Smooth muscle cell (in vitro differentiated cells): ENCODE measurements at regions not wholly inside any gene's neighbourhood (a gene's known extent, or its start where the extent isn't known, plus 50 kb on each side); places are given as distances from the start of the nearest gene placed in this dataset.

Experiments
- DNase-seq: peaks from one replicate; lab custom pipeline; 2025; ENCODE audit not compliant: unreplicated experiment; lab: John Stamatoyannopoulos, UW
- H2AFZ ChIP-seq: fragments of 200-600 bp; sonication (generic); 2 replicates; pipeline ENCODE4 v1.6.0; 2016; ENCODE audit warnings: antibody characterized with exemption, low read depth, mild to moderate bottlenecking
- H3F3A ChIP-seq: fragments of 200-600 bp; sonication (generic); 2 replicates; pipeline ENCODE4 v1.6.0; 2017; ENCODE audit warnings: antibody characterized with exemption, low read depth
- H3K27ac ChIP-seq: fragments of 200-600 bp; sonication (generic); 2 replicates; pipeline ENCODE4 v1.5.1; 2016; ENCODE audit warnings: low read depth, mild to moderate bottlenecking
- H3K27me3 ChIP-seq: fragments of 200-600 bp; sonication (generic); 2 replicates; pipeline ENCODE4 v1.6.1; 2016; ENCODE audit warnings: low read depth, mild to moderate bottlenecking
- H3K36me3 ChIP-seq: fragments of 200-600 bp; sonication (generic); 2 replicates; pipeline ENCODE4 v1.5.1; 2016; ENCODE audit warnings: low read depth
- H3K4me1 ChIP-seq: fragments of 200-600 bp; sonication (generic); 2 replicates; pipeline ENCODE4 v1.5.1; 2016; ENCODE audit warnings: low read depth
- H3K4me2 ChIP-seq: fragments of 200-600 bp; sonication (generic); 2 replicates; pipeline ENCODE4 v1.6.0; 2016; ENCODE audit warnings: mild to moderate bottlenecking
- H3K4me3 ChIP-seq: fragments of 200-600 bp; sonication (generic); 2 replicates; pipeline ENCODE4 v1.5.1; 2016; ENCODE audit warnings: mild to moderate bottlenecking
- H3K79me2 ChIP-seq: fragments of 200-600 bp; sonication (generic); 2 replicates; pipeline ENCODE4 v1.6.0; 2016; ENCODE audit warnings: low read depth, mild to moderate bottlenecking
- H3K9ac ChIP-seq: fragments of 200-600 bp; sonication (generic); 2 replicates; pipeline ENCODE4 v1.6.0; 2016; ENCODE audit warnings: low read depth
- H3K9me3 ChIP-seq: fragments of 200-600 bp; sonication (generic); replicated peaks from 2 replicates; pipeline ENCODE4 v1.5.1; 2016; ENCODE audit warnings: low read depth
- H4K20me1 ChIP-seq: fragments of 200-600 bp; sonication (generic); 2 replicates; pipeline ENCODE4 v1.6.0; 2016; ENCODE audit warnings: low read depth
- WGBS: methylation state at CpG from one replicate; pipeline ENCODE4 v1.1.7; 2016; ENCODE audit warnings: low lambda C conversion rate; 5-methylcytosine and 5-hydroxymethylcytosine counted together
- TF ChIP-seq, protein P1 (sequence below): fragments of 200-600 bp; sonication (generic); IDR thresholded peaks from 2 replicates; pipeline ENCODE4 v1.5.1; 2017; ENCODE audit warnings: borderline replicate concordance, mild to moderate bottlenecking, antibody characterized with exemption; ENCODE audit not compliant: insufficient read depth, poor library complexity, severe bottlenecking

DNA sequence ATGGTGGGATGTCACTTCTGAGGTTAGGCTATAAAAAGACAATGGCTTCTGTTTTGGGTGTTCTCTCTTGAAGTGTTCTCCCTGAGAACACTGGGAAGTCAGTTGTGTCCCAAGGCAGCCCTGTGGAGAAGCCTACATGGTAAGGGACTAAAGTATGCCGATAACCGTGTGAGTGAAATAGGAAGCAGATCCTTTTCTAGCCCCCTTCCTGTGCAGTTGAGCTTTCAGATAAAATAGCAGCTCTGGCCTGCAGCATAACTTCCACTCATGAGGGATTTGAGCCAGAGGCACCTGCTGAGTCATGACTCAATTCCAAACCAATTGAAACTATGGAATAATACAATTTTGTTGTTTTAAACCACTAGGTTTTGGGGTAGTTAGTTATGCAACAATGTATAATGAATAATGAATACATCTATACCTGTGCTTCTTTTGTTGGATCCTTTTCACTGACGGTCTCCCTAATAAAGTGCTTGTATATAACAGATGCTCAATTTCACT, 241.6 kb downstream of the TFAP2B start:
- Histone ChIP-seq H3K27ac (no peak overlapping the region), H3K36me3 (no peaks in the 10 kb centered on the region), H3K4me1 (no peaks in the 10 kb centered on the region), H3K9ac (no peak overlapping the region), H3K9me3 (no peaks in the 10 kb centered on the region), H3K79me2 (no peaks in the 10 kb centered on the region), H2AFZ (no peak overlapping the region), H3K27me3 (no peaks in the 10 kb centered on the region), H3K4me2 (no peak overlapping the region), H3F3A (no peaks in the 10 kb centered on the region), H3K4me3 (no peak overlapping the region), H4K20me1 (no peaks in the 10 kb centered on the region)
- DNase-seq = no peak
- WGBS = 98% methylated on average over 3 of the region's 3 CpGs
- TF ChIP-seq, protein P1, sequence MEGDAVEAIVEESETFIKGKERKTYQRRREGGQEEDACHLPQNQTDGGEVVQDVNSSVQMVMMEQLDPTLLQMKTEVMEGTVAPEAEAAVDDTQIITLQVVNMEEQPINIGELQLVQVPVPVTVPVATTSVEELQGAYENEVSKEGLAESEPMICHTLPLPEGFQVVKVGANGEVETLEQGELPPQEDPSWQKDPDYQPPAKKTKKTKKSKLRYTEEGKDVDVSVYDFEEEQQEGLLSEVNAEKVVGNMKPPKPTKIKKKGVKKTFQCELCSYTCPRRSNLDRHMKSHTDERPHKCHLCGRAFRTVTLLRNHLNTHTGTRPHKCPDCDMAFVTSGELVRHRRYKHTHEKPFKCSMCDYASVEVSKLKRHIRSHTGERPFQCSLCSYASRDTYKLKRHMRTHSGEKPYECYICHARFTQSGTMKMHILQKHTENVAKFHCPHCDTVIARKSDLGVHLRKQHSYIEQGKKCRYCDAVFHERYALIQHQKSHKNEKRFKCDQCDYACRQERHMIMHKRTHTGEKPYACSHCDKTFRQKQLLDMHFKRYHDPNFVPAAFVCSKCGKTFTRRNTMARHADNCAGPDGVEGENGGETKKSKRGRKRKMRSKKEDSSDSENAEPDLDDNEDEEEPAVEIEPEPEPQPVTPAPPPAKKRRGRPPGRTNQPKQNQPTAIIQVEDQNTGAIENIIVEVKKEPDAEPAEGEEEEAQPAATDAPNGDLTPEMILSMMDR = no peak

DNA sequence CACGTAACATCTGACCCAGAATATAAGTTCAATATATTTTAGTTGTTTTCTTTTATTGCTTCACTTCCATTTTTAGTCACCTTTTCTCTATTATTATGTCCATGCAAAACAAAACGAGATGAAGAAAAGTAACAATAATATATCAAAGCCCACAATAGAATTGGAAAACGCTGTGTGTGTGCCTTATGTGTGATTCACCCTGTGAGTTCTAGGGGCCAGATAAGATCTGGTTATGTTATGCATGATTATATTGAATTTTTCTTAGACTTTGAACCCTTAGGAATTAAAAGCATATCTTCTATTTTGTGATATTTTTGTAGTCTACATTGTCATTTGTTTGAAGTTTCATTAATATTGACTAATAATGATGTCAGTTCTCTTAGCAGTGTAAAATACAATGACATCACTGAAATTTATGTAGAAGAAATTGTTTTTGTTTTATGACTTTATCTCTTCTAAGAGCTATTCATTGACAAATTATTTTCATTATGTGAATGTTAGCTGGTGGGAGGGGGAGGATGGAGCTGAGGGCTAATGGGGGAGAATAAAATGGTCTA, 243.6 kb downstream of the TFAP2B start:
- Histone ChIP-seq H3K9ac (no peak overlapping the region), H3K27me3 (no peaks in the 10 kb centered on the region), H3K4me1 (no peaks in the 10 kb centered on the region), H3K27ac (no peak overlapping the region), H3K36me3 (no peaks in the 10 kb centered on the region), H3K9me3 (no peaks in the 10 kb centered on the region), H3K4me2 (no peak overlapping the region), H4K20me1 (no peaks in the 10 kb centered on the region), H3F3A (no peaks in the 10 kb centered on the region), H3K4me3 (no peak overlapping the region), H2AFZ (no peak overlapping the region), H3K79me2 (no peaks in the 10 kb centered on the region)
- TF ChIP-seq, protein P1 = no peak
- no peak for DNase-seq
- 80% methylated on average over 3 of the region's 3 CpGs for WGBS

DNA sequence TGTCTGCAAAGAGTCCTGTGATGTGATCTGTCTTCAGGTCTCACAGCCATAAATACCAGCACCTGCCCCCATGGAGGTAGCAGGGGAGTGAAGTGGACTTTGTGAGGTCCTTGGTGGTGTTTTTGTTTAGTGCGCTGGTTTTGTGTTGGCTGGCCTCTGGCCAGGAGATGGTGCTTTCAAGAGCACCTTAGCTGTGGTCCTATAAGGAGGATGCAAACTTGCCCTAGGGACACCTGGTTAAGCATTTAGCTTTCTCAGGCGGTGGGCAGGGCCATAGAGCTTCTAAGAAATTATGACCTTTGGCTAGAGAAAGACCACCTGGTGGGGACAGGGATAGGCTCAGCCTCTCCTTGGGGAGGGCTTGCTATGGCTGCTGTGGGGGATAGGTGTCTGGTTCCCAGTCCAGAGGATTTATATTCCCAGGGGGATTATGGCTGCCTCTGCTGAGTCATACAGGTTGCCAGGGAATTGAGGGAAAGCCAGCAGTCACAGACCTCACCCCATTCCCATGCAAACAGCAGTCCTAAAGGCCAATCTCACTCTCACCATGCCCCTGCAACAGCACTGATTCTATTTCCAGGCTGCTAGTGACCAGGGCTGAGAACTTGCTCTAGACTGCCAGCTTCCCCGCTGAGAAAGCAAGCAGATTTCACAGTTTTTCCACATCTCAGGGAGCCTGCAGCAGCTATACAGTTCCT, 259.3 kb downstream of the TFAP2B start:
- Histone ChIP-seq H3K4me3 (no peak overlapping the region), H3K9me3 (no peaks in the 10 kb centered on the region), H3K4me1 (no peaks in the 10 kb centered on the region), H3F3A (no peaks in the 10 kb centered on the region), H3K27me3 (no peaks in the 10 kb centered on the region), H3K79me2 (no peaks in the 10 kb centered on the region), H3K9ac (no peak overlapping the region), H3K27ac (no peak overlapping the region), H3K36me3 (no peaks in the 10 kb centered on the region), H3K4me2 (no peak overlapping the region), H2AFZ (no peak overlapping the region), H4K20me1 (no peaks in the 10 kb centered on the region)
- DNase-seq = no peak
- 88% methylated on average over 3 of the region's 3 CpGs for WGBS
- TF ChIP-seq, protein P1 = no peak

DNA sequence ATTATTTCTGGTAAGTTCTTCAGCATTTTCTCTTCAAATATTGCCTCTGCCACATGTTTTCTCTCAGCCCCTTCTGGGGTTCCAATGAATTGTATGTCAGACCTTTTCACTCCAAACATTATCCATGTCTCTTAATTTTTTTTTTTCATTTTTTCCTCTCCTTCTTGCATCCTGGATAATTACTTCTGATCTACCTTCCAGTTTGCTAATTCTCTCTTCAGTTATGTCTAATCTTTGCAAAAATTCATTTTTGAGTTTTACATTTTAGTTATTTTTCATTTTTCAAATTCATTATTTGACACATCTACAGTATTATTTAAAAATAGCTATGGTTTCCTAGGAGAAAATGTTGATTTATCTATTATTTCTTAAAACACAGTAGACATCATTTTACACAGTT, 271.7 kb downstream of the TFAP2B start:
- no peak overlapping the region for H3K9ac ChIP-seq
- H3K27me3 ChIP-seq = no peaks in the 10 kb centered on the region
- no peaks in the 10 kb centered on the region for H3K79me2 ChIP-seq
- no peaks in the 10 kb centered on the region for H4K20me1 ChIP-seq
- no peak for DNase-seq
- no peaks in the 10 kb centered on the region for H3K4me1 ChIP-seq
- H3K27ac ChIP-seq = no peak overlapping the region
- peaks cover 12% of the 10 kb centered on the region for H3K9me3 ChIP-seq
- H3F3A ChIP-seq = no peaks in the 10 kb centered on the region
- TF ChIP-seq, protein P1 = no peak
- H3K4me2 ChIP-seq = no peak overlapping the region
- H3K36me3 ChIP-seq = no peaks in the 10 kb centered on the region
- no peak overlapping the region for H3K4me3 ChIP-seq
- H2AFZ ChIP-seq = no peak overlapping the region
